ENCODE measurements at regions not wholly inside any gene's neighbourhood (a gene's known extent, or its start where the extent isn't known, plus 50 kb on each side); places are given as distances from the start of the nearest gene placed in this dataset.

DNA sequence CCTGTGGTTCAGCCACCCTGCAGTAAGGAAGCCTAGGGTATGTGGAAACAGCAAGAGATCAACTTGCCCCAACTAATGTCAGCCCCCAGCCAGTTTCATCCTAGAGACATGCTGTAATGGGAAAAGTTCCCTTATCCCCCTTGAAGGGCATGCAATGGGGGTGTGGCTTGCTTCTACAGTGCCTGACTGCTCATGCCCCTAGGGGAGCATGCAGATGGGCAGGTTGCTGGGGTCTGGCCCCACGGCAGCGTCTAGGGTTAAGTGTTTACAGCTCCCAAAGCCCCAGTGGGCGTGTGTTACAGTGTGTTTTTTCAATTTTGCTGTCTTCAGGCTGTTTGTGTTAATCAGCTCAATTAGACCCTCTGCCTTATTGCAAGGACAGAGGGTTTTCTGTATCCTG is 1105.9 kb downstream of the AMY1C start:
- no peak for DNase-seq

DNA sequence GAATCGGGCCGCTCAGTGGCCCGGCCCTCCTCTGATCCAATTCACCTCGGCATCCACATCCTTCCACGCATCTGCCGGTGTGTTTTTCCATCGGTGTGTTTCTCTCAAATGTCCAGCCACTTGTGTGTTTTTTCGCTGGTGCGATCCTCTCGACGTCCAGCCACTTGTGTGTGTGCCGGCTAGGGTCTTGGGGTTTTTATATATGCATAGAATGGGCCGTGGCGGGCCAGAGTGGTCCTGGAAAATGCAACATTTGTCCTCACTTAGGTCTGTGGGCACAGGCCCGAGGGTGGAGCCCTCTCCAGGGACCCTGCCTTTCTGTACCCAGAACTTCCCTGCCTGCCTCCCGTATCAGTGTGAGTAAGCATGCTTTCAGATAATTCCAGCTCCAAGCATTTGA is 1106.4 kb downstream of the AMY1C start:
- DNase-seq, result no peak

DNA sequence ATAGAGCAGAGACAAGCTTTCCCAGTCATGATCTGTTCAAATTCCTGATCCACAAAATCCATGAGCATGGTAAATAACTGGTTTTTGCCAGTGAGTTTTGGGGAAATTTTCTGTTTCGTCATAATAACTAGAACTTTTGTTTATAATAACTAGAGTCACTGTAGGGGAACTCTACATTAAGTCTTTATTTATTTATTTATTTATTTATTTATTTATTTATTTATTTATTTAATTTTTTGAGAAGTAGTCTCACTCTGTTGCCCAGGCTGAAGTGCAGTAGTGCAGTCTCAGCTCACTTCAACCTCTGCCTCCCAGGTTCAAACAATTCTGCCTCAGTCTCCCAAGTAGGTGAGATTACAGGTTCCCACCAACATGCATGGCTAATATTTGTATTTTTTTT is 1106.8 kb downstream of the AMY1C start:
- DNase-seq, result no peak

DNA sequence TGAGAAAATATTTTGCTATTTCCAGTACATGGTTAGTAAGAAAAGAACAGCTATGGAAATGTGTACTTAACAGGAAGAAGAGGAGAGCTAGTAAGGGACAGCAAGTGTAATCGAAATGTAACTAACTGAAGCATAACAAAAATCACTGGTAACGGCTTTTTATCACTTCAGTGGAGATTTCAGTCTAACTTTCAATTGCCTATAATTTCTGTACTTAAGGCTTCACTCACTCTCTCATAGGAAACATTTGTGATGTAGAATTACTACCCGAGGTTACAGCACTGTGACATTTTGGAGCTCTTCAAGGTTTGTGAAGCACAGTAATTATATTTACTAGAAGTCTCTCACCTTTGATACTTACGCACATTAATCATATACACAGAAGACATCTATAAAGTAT is 1119.1 kb downstream of the AMY1C start:
- no peak for DNase-seq

DNA sequence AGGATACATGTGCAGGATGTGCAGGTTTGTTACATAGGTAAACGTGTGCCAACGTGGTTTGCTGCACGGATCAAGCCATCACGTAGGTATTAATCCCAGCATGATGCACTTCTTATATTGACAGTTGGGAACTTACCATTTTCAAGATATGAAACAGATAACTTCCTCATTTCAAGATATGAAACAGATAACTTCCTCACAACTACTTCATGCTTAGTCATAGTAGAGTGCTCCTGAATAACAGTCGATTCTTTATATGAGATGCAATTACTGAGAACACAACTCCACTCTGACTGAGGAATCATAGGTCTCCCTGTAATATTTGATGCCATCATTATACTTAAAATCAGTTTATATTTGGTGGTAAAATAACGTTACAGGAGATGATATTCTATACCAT is 1124.3 kb downstream of the AMY1C start:
- DNase-seq, result no peak

DNA sequence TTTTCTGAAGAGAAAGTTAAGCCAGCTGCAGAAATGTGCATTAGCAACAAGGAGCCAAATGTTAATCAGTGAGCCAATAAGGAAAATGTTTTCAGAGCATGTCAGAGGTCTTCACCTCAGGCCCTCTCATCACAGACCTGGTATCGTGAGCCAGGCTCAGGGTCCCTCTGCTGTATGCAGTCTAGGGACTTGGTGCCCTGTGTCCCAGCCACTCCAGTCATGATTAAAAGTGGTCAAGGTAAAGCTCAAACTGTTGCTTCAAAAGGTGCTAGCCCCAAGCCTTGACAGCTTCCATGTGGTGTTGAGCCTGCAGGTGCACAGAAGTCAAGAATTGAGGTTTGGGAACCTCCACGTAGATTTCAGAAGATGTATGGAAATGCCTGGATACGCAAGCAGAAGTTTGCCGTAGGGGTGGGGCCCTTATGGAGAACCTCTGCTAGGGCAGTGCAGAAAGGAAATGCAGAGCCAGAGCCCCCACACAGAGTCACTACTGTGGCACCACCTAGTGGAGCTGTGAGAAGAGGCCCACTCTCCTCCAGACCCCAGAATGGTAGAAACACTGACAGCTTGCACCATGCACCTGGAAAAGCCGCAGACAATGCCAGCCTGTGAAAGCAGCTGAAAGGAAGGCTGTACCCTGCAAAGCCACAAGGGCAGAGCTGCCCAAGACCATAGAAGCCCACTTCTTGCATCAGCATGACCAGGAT is 1128.7 kb downstream of the AMY1C start:
- no peak for DNase-seq

DNA sequence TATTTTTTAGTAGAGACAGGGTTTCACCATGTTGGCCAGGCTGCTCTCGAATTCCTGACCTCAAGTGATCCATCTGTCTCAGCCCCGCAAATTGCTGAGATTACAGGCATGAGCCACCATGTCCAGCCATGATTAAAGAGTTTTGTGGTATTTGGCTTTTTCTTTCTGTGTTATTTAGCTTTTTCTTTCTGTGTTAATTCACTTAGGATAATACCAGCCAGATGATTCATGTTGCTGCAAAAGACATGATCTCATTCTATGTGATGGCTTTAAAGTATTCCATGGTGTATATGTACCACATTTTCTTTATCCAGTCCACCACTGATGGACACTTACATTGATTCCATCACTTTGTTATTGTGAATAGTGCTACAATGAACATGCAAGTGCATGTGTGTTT is 1135.2 kb downstream of the AMY1C start:
- no peak for DNase-seq

DNA sequence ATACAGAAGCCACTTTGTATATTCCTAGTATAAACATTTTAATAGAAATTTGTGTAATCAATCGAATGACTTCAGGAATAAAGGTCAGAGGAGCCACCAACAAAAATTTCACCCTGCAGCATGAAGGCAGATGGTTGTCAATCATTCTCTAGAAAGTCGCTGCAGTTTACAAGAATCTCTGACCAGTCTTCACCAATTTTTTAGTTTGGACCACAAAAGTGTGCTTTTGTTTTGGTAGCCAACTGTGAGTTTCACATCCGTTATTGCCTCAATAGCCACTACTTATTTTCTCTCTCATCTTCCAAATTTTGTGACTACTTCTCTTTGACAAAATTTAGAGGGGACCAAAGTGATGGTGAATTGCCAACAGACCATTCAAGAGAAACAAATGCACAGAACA is 1155.6 kb downstream of the AMY1C start:
- no peak for DNase-seq

DNA sequence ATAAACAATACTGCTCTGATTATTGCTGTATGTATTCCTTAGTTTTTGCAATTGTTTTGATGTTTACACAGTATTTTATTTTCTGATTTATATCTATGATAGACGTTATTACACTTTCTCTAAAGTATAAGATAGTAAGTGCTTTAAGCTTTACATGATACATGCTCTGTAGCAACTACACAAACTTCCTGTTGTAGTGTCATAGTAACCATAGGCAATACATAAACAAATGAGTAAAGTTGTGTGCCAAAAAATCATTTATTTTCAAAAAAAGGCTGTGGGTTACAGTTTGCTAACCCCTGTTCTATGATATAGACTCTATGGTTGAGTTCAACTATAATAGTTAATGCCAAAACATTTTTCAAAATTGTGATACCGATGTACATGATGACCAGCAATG is 1156.4 kb downstream of the AMY1C start:
- DNase-seq, result no peak

DNA sequence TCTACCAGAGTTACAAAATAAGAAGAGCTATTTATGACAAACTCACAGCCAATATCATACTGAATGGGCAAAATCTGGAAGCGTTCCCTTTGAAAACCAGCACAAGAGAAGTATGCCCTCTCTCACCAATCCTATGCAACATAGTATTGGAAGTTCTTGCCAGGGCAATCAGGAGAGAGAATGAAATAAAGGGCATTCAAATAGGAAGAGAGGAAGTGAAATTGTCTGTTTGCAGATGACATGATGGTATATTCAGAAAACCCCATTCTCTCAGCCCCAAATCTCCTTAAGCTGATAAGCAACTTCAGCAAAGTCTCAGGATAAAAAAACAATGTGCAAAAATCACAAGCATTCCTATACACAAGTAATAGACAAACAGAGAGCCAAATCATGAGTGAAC is 1169.5 kb downstream of the AMY1C start:
- DNase-seq, result no peak

DNA sequence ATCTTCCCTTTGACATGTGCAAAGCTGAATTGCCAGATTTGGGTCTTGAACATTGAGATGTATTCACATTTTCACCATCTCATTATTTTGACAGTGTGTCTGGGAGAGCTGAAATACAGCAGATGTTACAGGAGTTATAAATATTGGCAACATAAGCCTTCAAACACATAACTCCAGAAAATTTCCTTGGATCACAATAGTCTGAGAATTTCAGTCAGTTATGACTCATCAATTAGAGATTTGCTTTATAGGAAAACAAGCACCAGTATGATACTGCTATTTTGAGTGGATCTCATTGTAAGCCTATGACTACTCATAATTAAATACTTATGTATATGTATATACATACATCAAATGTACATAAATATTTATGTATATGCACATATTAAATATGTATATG is 1171.8 kb downstream of the AMY1C start:
- DNase-seq, result no peak

DNA sequence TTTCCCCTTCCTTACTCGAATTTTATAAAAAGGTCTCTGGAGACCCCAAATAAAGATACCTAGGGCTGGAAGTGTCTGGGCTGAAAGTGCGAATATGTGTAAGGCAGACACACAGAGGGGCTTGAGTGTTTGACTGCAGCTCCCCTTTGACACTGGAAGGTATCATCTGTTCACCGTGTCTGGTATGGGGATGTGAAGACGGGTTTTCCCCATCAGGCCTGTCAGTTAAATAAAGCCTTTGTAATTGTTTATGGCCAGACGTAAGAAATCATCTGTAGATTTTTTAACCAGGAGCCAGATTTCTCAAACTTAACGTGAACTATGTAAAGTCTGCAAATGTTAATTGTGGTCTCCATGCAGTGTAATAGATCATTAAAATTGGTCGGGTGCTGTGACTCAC is 1173.4 kb downstream of the AMY1C start:
- no peak for DNase-seq

DNA sequence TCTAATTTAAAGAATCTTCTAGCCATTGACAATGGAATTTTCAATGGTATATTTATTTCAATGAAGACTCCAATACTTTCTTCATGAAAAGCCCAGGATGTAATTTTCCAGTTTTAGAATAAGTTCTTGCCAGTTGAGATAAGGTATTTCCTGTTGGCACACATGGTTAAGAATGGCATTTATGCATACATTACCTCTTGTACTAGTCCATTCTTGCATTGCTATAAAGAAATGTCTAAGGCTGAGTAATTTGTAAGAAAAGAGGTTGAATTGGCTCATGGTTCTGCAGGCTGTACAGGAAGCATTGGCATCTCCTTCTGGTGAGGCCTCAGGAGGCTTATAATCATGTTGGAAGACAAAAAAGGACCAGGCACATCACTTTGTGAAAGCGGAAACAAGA is 1179.6 kb downstream of the AMY1C start:
- DNase-seq, result no peak

DNA sequence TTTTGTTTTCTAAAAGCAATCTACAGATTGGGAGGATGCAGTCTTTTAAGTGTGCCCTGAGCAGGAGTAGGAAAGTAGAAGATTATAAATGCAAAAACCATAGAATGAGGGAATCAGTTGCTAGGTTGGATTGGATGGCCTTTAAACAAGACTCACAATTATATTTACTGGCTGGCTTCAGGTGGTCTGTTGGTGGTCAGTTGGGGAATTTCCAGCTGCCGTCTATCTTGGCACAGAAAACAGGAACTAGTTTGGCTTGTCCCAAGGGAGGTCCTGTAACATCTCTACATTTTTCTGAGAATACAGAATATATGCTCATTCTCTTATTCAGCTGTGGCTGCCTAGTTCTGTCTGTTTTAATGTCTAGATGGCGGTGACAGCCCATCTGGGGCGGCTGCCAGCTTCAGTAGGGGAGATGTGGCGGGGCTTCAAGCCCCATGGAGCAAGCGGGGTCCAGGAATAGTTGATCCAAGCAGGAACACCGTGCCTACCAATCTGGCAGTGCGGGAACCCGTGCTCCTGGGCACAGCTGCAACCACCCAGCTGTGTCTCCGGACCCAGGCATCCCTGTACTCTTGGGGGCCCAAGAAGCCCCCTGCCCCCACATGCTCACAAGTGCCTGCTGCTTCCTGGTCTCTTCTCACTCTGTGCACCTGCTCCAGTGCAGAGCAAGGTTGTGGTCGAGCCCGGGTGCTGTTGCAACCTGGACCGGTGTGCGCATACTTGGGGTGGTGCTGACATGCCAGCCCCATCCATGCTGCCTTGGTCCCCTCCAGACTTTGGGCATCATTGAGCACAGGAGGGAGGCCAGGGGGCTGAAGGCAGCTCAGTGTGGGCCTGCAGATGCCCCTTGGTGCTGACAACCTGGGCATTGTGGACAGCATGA is 1182.6 kb downstream of the AMY1C start:
- peak; percentile 22 for DNase-seq

DNA sequence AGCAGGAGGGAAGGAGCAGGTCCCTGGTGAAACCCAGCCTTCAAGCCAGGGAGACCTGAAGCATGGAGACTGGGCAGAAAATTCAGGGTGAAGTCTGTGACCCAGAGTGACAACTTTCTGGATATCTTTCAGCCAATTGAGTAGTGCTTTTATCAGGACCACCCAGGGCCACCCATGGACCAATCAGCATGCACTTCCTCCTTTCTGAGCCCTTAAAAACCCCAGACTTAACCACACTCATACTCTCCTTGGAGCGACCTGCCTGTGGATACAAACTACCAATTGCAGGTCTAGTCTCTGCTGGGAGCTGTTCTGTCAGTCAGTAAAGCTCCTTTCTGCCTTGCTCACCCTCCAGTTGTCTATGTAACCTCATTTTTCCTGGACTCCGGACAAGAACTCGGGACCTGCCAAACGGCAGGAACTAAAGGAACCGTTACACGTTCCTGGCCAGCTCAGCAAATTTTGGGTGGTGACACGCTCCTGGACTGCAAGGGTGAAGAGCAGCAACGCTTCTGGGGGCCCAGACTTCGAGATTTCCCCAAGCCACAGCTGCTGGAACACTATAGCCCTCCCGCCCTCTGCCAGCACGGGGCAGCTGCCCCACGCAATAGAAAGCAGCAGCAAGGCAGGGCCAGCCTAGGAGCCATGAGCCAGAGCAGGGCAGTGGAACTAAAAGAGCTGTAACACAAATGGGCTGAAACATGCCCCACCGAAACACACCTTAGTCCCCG is 1183.4 kb downstream of the AMY1C start:
- DNase-seq, result no peak

DNA sequence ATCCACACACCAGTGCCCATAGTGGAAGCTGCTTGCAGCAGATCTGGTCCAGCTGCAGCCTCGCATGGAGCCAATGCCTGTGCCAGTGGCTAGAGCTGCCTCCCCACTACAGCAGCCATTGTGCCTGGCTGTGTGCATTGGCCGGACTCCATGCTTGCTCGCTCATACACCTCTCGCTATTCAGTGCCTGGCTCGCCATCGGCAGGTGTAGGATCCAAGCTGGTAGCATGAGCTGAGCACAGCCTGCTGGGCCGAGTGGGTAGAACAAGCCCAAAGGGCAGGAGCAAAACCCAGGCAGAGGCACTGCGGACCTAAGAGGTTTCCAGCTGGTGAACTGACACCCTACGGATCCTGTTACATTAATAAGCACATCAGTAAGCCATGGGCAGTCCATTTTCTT is 1184.1 kb downstream of the AMY1C start:
- no peak for DNase-seq

DNA sequence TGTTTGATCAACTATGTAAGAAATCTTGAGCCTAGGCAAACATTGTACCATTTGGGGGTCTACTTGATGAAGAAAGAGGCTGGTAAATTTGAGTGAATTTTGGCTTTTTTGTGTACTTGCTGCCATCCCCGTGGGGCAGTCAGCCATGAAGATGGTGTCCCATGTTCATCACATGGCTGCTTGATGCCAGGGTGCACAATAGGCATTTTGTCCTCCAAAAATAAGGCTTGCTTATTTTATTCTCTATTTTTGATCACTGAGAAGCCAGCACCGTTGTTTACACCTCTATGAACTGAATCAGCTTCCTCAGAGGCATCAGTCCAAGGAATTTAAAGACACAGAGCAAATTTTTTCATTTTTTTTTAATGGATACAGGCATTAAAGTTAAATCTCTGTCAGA is 1195.7 kb downstream of the AMY1C start:
- DNase-seq, result no peak

DNA sequence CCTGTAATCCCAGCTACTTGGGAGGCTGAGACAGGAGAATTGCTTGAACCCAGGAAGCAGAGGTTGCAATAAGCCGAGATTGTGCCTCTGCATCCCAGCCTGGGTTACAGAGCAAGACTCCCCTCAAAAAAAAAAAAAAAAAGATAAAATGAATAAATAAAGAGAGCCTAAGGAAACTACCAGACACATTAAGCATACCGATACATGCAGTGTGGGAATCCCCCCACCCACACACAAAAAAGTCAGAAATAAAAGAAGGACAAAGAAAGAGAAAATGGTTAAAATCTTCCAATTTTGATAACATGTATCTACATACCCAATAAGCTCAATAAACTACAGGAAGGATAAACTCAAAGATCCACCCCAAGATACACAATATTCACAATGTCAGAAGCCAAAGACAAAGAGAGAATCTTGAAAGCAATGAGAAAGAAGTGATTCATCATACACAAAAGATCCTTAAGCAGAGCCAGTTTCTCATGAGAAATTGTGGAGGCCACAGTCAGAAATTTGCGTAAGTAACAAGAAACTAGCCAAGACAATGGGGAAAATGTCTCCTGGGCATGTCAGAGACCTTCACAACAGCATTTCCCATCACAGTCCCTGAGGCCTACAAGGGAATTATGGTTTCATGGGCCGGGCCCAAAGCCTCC is 1197.0 kb downstream of the AMY1C start:
- DNase-seq, result no peak

DNA sequence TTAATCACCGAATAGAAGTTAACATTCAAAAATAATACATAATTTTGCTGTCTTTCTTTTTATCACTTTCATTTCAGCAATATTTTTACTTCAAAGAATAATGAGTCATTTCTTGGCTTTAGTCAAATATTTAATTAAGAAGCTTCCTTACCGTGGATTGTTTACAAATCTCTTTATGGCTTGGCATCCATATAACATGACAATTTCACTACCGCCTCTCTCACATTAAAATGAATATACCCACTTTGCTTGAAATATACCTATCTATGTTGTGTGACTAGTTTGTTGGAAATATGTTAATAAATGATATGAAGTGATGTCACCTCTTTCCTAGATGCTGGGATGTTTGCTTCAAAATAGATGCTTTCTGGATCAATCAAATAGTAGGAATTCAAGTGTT is 1203.9 kb downstream of the AMY1C start:
- DNase-seq, result no peak

DNA sequence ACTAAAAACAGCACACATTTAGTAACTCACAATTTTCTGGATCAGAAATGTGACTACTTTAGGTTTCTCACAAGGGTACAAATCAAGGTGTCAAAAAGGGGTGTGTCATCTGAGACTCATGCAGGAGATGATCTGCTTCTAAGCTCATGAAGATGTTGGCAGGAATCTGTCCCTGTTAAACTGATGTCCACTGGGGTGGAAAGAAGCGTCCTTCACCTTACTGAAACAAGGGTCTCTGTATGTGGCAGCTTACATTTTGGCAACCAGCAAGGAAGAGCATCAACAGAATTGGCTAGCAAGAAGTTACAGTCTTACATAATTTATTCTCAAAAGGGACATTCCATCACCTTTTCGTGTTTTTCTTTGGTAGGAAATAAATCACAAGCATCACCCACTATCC is 1223.8 kb downstream of the AMY1C start:
- DNase-seq, result no peak

DNA sequence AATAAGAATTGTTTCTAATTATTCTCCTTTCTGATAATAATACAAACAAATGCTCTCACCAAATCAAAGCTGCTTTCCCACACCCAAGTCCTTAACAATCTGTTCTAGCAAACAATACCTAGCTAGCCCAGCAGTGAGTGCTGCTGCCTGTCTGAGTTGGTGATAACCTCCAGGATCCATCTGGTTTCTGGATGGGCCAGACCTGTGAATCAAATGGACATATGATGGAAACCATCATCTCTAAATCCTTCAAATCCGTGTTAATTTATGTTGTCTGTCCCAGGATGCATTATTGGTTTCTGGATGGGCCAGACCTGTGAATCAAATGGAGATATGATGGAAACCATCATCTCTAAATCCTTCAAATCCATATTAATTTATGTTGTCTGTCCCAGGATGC is 1230.0 kb downstream of the AMY1C start:
- DNase-seq, result no peak

DNA sequence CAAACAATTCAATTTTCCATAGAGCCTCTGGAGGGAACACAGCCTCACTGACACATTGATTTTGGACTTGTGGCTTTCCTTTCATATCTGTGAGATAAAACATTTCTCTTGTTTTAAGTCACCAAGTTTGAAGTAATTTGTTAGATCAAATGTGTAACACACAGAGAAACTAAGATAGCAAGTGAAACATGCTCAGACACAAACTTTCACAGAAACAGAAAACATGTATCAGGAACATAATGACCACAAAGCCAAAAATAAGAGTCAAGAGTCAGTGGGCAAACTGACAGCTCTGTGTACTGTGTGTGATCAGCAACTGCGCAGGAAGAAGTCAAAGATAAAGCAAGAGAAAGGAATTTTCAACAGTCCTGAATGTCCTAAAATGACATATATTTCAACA is 1237.5 kb downstream of the AMY1C start:
- DNase-seq, result no peak

DNA sequence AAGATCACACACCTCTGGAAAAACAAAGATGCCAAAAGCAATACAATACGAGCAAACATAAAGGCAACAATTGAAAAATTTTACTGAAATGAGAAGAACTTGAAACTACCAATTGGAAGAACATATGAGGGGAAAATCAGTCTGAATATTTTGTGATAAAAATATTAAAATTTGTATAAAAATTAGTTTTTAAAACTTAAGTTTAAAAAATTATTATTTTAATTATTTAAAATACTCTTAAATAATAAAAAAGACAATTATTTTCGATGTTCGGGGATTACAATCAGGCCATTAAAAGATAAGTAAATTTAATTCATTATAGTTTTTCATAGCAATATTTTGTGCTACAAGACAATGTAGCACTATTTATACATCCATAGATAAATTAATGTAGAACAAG is 1239.3 kb downstream of the AMY1C start:
- DNase-seq, result no peak
